ENCODE measurements at regions not wholly inside any gene's neighbourhood (a gene's known extent, or its start where the extent isn't known, plus 50 kb on each side); places are given as distances from the start of the nearest gene placed in this dataset.
A peak's percentile ranks its signal among the peaks of the same experiment; 100 is the strongest.

DNA sequence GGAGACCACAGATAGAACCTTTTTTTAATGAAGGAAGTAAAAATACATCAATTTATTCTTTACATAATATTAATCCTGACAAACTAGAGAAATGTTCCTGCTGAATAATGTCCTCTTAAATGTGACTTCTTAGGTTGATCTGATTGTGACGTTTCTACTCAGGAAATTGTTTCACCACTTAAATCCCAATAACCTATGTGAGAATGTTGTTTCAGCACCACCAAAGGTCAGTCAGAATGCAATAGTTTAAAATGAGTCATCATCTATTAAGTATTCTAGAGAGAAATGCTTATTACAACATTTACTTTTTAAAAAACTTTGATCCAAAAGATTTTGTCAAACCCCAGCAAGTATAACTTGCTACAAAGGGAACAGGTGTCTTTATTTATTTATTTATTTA, 155.4 kb upstream of the CACNA2D1 start:
- TF ChIP-seq, protein P1, sequence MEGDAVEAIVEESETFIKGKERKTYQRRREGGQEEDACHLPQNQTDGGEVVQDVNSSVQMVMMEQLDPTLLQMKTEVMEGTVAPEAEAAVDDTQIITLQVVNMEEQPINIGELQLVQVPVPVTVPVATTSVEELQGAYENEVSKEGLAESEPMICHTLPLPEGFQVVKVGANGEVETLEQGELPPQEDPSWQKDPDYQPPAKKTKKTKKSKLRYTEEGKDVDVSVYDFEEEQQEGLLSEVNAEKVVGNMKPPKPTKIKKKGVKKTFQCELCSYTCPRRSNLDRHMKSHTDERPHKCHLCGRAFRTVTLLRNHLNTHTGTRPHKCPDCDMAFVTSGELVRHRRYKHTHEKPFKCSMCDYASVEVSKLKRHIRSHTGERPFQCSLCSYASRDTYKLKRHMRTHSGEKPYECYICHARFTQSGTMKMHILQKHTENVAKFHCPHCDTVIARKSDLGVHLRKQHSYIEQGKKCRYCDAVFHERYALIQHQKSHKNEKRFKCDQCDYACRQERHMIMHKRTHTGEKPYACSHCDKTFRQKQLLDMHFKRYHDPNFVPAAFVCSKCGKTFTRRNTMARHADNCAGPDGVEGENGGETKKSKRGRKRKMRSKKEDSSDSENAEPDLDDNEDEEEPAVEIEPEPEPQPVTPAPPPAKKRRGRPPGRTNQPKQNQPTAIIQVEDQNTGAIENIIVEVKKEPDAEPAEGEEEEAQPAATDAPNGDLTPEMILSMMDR (conservative IDR thresholded peaks at IDR 0.05; ENCODE audit: low read depth, low read length) = no peak
- TF ChIP-seq RAD21 (IDR thresholded peaks at IDR 0.05; ENCODE audit: low read length) (no peak), MAFK (IDR thresholded peaks at IDR 0.05; ENCODE audit: low read depth, low read length) (no peak), RFX5 (IDR thresholded peaks at IDR 0.05; ENCODE audit: low read depth, low read length) (no peak), FOS (IDR thresholded peaks at IDR 0.05; ENCODE audit: low read depth, low read length) (peak; percentile 75), MXI1 (IDR thresholded peaks at IDR 0.05; ENCODE audit: borderline replicate concordance, low read depth, low read length) (no peak)
